OCI-LY7 (cell line): ENCODE measurements at regions not wholly inside any gene's neighbourhood (a gene's known extent, or its start where the extent isn't known, plus 50 kb on each side); places are given as distances from the start of the nearest gene placed in this dataset.

Source experiments
- EZH2phosphoT487 ChIP-seq: fragments of 200-600 bp; sonication (generic); IDR thresholded peaks from 2 replicates; pipeline ENCODE4 v1.6.1; 2018; ENCODE audit warnings: low read depth, borderline replicate concordance, mild to moderate bottlenecking, mixed run types, antibody characterized with exemption, low read length, moderate library complexity, mixed read lengths
- TF ChIP-seq, protein P1 (sequence below): fragments of 200-600 bp; sonication (generic); conservative IDR thresholded peaks from 2 replicates; pipeline ENCODE4 v1.5.1; 2014; ENCODE audit warnings: mild to moderate bottlenecking, antibody characterized with exemption, low read length, moderate library complexity, mixed read lengths

DNA sequence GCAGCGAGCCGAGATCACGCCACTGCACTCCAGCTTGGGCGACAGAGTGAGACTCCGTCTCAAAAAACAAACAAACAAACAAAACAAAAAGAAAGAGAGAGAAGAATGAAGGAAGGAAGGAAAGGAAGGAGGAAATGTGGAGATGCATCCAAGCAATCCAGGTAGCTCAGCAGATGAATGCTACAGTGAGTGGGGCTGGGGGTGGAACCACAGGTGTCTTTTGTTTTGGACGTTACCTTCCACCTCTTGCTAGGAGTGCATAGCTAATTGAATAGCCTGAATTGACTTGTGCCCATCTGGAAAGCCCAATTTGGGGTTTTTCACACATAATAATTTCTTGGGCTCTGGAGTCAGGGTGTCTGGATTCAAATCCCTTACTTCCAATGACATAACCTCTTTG, 66.0 kb upstream of the GTF3A start:
- TF ChIP-seq, protein P1, sequence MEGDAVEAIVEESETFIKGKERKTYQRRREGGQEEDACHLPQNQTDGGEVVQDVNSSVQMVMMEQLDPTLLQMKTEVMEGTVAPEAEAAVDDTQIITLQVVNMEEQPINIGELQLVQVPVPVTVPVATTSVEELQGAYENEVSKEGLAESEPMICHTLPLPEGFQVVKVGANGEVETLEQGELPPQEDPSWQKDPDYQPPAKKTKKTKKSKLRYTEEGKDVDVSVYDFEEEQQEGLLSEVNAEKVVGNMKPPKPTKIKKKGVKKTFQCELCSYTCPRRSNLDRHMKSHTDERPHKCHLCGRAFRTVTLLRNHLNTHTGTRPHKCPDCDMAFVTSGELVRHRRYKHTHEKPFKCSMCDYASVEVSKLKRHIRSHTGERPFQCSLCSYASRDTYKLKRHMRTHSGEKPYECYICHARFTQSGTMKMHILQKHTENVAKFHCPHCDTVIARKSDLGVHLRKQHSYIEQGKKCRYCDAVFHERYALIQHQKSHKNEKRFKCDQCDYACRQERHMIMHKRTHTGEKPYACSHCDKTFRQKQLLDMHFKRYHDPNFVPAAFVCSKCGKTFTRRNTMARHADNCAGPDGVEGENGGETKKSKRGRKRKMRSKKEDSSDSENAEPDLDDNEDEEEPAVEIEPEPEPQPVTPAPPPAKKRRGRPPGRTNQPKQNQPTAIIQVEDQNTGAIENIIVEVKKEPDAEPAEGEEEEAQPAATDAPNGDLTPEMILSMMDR = no peak
- no peak for TF ChIP-seq EZH2phosphoT487
